Heart left ventricle (tissue), 16 donors: ENCODE measurements at regions not wholly inside any gene's neighbourhood (a gene's known extent, or its start where the extent isn't known, plus 50 kb on each side); places are given as distances from the start of the nearest gene placed in this dataset.

Experiments used
- ATAC-seq, 4 donors: fragments of 200-7000 bp; cut with Tn5 transposase; one replicate each; pipeline ENCODE4 v1.9.1; 2020 to 2022; ENCODE audit warnings: moderate library complexity in 4 of 4, mild to moderate bottlenecking in 3 of 4, moderate number of reproducible peaks in 1 of 4
- DNase-seq, 5 donors: peaks; one replicate each; pipeline ENCODE4 v3.0.0-alpha.2; 2020
- H3K27ac ChIP-seq, 12 donors: fragments of 200-600 bp; sonication (generic) in 4 of 12; one replicate each; pipeline versions ENCODE4 v1.5.0 to v1.8.0; 2016 to 2022; ENCODE audit warnings: mild to moderate bottlenecking in 2 of 12
- H3K27me3 ChIP-seq, 9 donors: fragments of 200-600 bp; sonication (generic) in 2 of 9; one replicate each; pipeline versions ENCODE4 v1.5.1 to v1.8.0; 2016 to 2022; ENCODE audit warnings: mild to moderate bottlenecking in 3 of 9
- H3K36me3 ChIP-seq, 9 donors: fragments of 200-600 bp; sonication (generic) in 2 of 9; one replicate each; pipeline versions ENCODE4 v1.5.0 to v1.8.0; 2018 to 2022; ENCODE audit warnings: mild to moderate bottlenecking in 2 of 9
- H3K4me1 ChIP-seq, 12 donors: fragments of 200-600 bp; sonication (generic) in 4 of 12; one replicate each; pipeline versions ENCODE4 v1.5.0 to v1.8.0; 2016 to 2022; ENCODE audit warnings: mild to moderate bottlenecking in 3 of 12
- H3K4me3 ChIP-seq, 12 donors: fragments of 200-600 bp; sonication (generic) in 4 of 12; one replicate each; pipeline versions ENCODE4 v1.5.0 to v1.8.0; 2017 to 2022; ENCODE audit warnings: mild to moderate bottlenecking in 9 of 12, moderate library complexity in 4 of 12
- H3K9me3 ChIP-seq, 12 donors: fragments of 200-600 bp; sonication (generic) in 4 of 12; one replicate each; pipeline versions ENCODE4 v1.5.0 to v1.8.0; 2016 to 2022; ENCODE audit warnings: mild to moderate bottlenecking in 1 of 12
- CTCF ChIP-seq, 12 donors: fragments of 200-600 bp; sonication (generic) in 4 of 12; IDR thresholded peaks; one replicate each; pipeline versions ENCODE4 v1.5.0 to v1.8.0; 2018 to 2022; ENCODE audit warnings: antibody characterized with exemption in 12 of 12, mild to moderate bottlenecking in 5 of 12
- POLR2A ChIP-seq, 2 donors: fragments of 450-650 bp; IDR thresholded peaks; one replicate each; pipeline ENCODE4 v1.6.1; 2017; ENCODE audit warnings: antibody characterized with exemption in 2 of 2, mild to moderate bottlenecking in 2 of 2, moderate library complexity in 2 of 2
- whole genome bisulfite sequencing, 4 donors: extraction: QIAGEN DNeasy Blood & Tissue Kit in 2 of 4; methylation state at CpG; one replicate each; pipeline versions ENCODE4 v1.1.5 to v1.1.7; 2013 to 2018; 5-methylcytosine and 5-hydroxymethylcytosine counted together
- intact Hi-C, 10 donors: fragments of 100-400 bp; cut with DNase I; formaldehyde crosslinking; loops; one replicate each; pipeline versions ENCODE4 v1.11.1 to v1.14.2; 2022
- donor health status: ischemic (EF 13 %, LVEDD 7.1; RV severe dilation, severe dysfunction).
- donor health status: healthy with polysubstance abuse.
- donor health status: DM: no; HTN: yes; CAD: no.
- donor health status: DM: no; HTN: no; CAD: no.
- donor health status: ischemic (EF 25% LVEDD 6.9; RV normal size, moderate dysfunction).
- donor health status: ischemic (EF 25% LVEDD 5.7; RV mildly dilated, moderate dysfunction).
- donor health status: healthy.
- donor health status: DM: yes; HTN: yes; CAD: no.
- donor health status: ischemic (EF 35%, LVEDD 5.7; RV mildly dilated, moderate dysfunction).
- donor health status: nonischemic (EF 11% LVEDD 7.7; RV severe dilation, severe dysfunction).
- donor health status: DM: yes; HTN: yes; CAD: no.
- donor health status: PGD.
- donor health status: ischemic (EF 29% LVEDD 5.4; RV normal size, mild dysfunction).
- donor health status: nonischemic (EF 23%, LVEDD 6.1; RV moderate dilation, normal function).

- DNase-seq (no peak), ATAC-seq (no peak)
- H3K27ac ChIP-seq: no peak overlapping the region
- no peaks in the 10 kb centered on the region for H3K36me3 ChIP-seq
- no peaks in the 10 kb centered on the region for H3K27me3 ChIP-seq
- H3K4me3 ChIP-seq: no peak overlapping the region
- intact Hi-C loops: loop anchor here in 2 of 10 donors (10.0 kb wide), 1 partner anchor 502 kb away; no protein-coding TSS in a partner anchor
- no peak for TF ChIP-seq POLR2A (IDR thresholded peaks at IDR 0.05)
- TF ChIP-seq CTCF (IDR thresholded peaks at IDR 0.05): no peak
- peaks cover 0 to 8% (median 0%) of the 10 kb centered on the region in 12 donors for H3K4me1 ChIP-seq
- no peaks in the 10 kb centered on the region for H3K9me3 ChIP-seq
Measured at GRCh38 chr18:2086439-2086838, 484.9 kb downstream of the METTL4 start.

- Histone ChIP-seq H3K27me3 (no peaks in the 10 kb centered on the region), H3K27ac (peak overlapping the region in 10 of 12 donors; percentile 6 to 73 (median 55)), H3K36me3 (no peaks in the 10 kb centered on the region), H3K4me1 (peaks cover 0 to 8% (median 0%) of the 10 kb centered on the region in 12 donors), H3K9me3 (no peaks in the 10 kb centered on the region), H3K4me3 (no peak overlapping the region)
- 43 to 62% (median 55%) methylated on average over 5 of the region's 5 CpGs for WGBS, 4 donors
- DNase-seq (peak in 4 of 5 donors; percentile 37 to 76 (median 52)), ATAC-seq (peak; percentile 89 to 97 (median 94))
- TF ChIP-seq POLR2A (IDR thresholded peaks at IDR 0.05) (no peak), CTCF (IDR thresholded peaks at IDR 0.05) (no peak)
- intact Hi-C loops: loop anchor here in 2 of 10 donors (10.0 kb wide), 1 partner anchor 503 kb away; no protein-coding TSS in a partner anchor
Measured at GRCh38 chr18:2087877-2088673, 483.2 kb downstream of the METTL4 start.

- intact Hi-C loops: loop anchor here in 2 of 10 donors (10.0 kb wide), 1 partner anchor 505 kb away; no protein-coding TSS in a partner anchor
- H3K27ac ChIP-seq: no peak overlapping the region
- no peaks in the 10 kb centered on the region for H3K36me3 ChIP-seq
Measured at GRCh38 chr18:2089396-2089795, 481.9 kb downstream of the METTL4 start.

More at GRCh38 chr18:2089396-2089795, 481.9 kb downstream of the METTL4 start:
- ATAC-seq: no peak
- TF ChIP-seq POLR2A (IDR thresholded peaks at IDR 0.05): no peak
- TF ChIP-seq CTCF (IDR thresholded peaks at IDR 0.05): no peak
- Histone ChIP-seq H3K9me3 (no peaks in the 10 kb centered on the region), H3K27me3 (no peaks in the 10 kb centered on the region), H3K4me3 (no peak overlapping the region), H3K4me1 (peaks cover 0 to 8% (median 0%) of the 10 kb centered on the region in 12 donors)
- no peak for DNase-seq
- 0 to 72% (median 29%) methylated on average over 2 of the region's 2 CpGs for WGBS, 4 donors
